A673 (cell line): ENCODE measurements at regions not wholly inside any gene's neighbourhood (a gene's known extent, or its start where the extent isn't known, plus 50 kb on each side); places are given as distances from the start of the nearest gene placed in this dataset.
"Not testable (repeated sequence)": the region's sequence is repeated elsewhere in the genome, so short reads cannot be mapped to it uniquely, and the experiment has no call there.

Experiments
- BruUV-seq: library from RNA; stranded (reverse); fragments of 400-500 nt; replicated peaks from 2 replicates; lab custom pipeline; 2021; lab: Mats Ljungman, UMichigan
- CTCF ChIA-PET: fragments of 300-600 bp; sonication (Branson Sonifier 250); formaldehyde crosslinking; loops from one replicate; lab custom pipeline; 2022; ENCODE audit warnings: antibody characterized with exemption; lab: Charles Lee
- POLR2A ChIA-PET: fragments of 300-600 bp; sonication (Branson Sonifier 250); formaldehyde crosslinking; loops from one replicate; lab custom pipeline; 2022; ENCODE audit warnings: antibody characterized with exemption; ENCODE audit not compliant: low non-redundant PET; lab: Charles Lee
- DNase-seq: peaks from one replicate; pipeline ENCODE4 v3.0.0-alpha.2; 2015; ENCODE audit warnings: low spot score
- H3K27ac ChIP-seq: fragments of 200-600 bp; sonication (generic); 2 replicates; pipeline ENCODE4 v1.5.1; 2016; ENCODE audit warnings: mixed run types, low read depth, mild to moderate bottlenecking, mixed read lengths, antibody characterized with exemption, low read length; ENCODE audit not compliant: poor library complexity, severe bottlenecking
- H3K27me3 ChIP-seq: fragments of 200-600 bp; sonication (generic); replicated peaks from 2 replicates; pipeline ENCODE4 v1.6.1; 2017; ENCODE audit warnings: mixed run types, low read depth, mild to moderate bottlenecking, mixed read lengths, antibody characterized with exemption, low read length; ENCODE audit not compliant: insufficient read depth, poor library complexity
- H3K36me3 ChIP-seq: fragments of 200-600 bp; sonication (generic); 2 replicates; pipeline ENCODE4 v1.6.1; 2016; ENCODE audit warnings: mixed run types, mild to moderate bottlenecking, mixed read lengths, antibody characterized with exemption, low read length; ENCODE audit not compliant: insufficient read depth, poor library complexity, severe bottlenecking
- H3K4me1 ChIP-seq: fragments of 200-600 bp; sonication (generic); 2 replicates; pipeline ENCODE4 v1.6.1; 2017; ENCODE audit warnings: mixed run types, mild to moderate bottlenecking, mixed read lengths, antibody characterized with exemption, low read length; ENCODE audit not compliant: insufficient read depth, poor library complexity, severe bottlenecking
- H3K4me3 ChIP-seq: fragments of 200-600 bp; sonication (generic); 2 replicates; pipeline ENCODE4 v1.5.1; 2016; ENCODE audit warnings: low read depth, mixed run types, mild to moderate bottlenecking, mixed read lengths, low read length; ENCODE audit not compliant: poor library complexity, severe bottlenecking
- H3K9me3 ChIP-seq: fragments of 200-600 bp; sonication (generic); 2 replicates; pipeline ENCODE4 v1.6.1; 2016; ENCODE audit warnings: mixed run types, low read depth, mild to moderate bottlenecking, mixed read lengths, antibody characterized with exemption, low read length; ENCODE audit not compliant: poor library complexity, severe bottlenecking
- intact Hi-C: fragments of 100-400 bp; cut with micrococcal nuclease; formaldehyde crosslinking; loops from one replicate; pipeline ENCODE4 v1.10.0; 2022; ENCODE audit not compliant: unreplicated experiment

GRCh38 chr2:111299635-111300034 is 178.9 kb downstream of the BCL2L11 start:
- BruUV-seq, H3K9me3 ChIP-seq, intact Hi-C loops, DNase-seq, H3K27ac ChIP-seq, POLR2A ChIA-PET, H3K4me3 ChIP-seq, H3K36me3 ChIP-seq, H3K4me1 ChIP-seq, CTCF ChIA-PET, H3K27me3 ChIP-seq: not testable (repeated sequence)

- H3K27ac ChIP-seq, intact Hi-C loops, H3K9me3 ChIP-seq, POLR2A ChIA-PET, DNase-seq, H3K36me3 ChIP-seq, BruUV-seq, H3K4me1 ChIP-seq, CTCF ChIA-PET, H3K27me3 ChIP-seq, H3K4me3 ChIP-seq: not testable (repeated sequence)
These were observed 181.0 kb downstream of the BCL2L11 start for GRCh38 chr2:111301677-111302076.

GRCh38 chr2:111302397-111303218 is 181.9 kb downstream of the BCL2L11 start:
- H3K27me3 ChIP-seq, H3K4me3 ChIP-seq, CTCF ChIA-PET, H3K9me3 ChIP-seq, BruUV-seq, H3K36me3 ChIP-seq, DNase-seq, intact Hi-C loops, POLR2A ChIA-PET, H3K27ac ChIP-seq, H3K4me1 ChIP-seq: not testable (repeated sequence)

DNA sequence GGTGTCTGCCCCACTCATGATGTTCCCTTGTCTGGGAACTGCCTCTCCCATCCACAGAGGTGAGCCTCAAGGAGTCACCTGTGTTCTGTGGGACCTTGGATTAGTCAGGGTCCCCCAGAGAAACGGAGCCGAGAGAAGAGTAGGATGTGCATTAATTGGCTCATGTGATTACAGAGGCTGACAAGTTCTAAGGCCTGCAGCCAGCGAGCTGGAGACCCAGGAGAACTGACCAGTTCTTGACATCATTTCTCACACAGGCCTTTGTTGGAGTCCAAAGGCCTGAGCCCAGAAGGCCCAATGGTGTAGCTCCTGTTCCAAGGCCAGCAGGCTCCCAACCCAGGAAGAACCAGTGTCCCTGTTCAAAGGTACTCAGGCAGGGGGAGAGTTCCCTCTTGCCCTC is 186.6 kb downstream of the BCL2L11 start:
- not testable (repeated sequence) for BruUV-seq, H3K36me3 ChIP-seq

DNA sequence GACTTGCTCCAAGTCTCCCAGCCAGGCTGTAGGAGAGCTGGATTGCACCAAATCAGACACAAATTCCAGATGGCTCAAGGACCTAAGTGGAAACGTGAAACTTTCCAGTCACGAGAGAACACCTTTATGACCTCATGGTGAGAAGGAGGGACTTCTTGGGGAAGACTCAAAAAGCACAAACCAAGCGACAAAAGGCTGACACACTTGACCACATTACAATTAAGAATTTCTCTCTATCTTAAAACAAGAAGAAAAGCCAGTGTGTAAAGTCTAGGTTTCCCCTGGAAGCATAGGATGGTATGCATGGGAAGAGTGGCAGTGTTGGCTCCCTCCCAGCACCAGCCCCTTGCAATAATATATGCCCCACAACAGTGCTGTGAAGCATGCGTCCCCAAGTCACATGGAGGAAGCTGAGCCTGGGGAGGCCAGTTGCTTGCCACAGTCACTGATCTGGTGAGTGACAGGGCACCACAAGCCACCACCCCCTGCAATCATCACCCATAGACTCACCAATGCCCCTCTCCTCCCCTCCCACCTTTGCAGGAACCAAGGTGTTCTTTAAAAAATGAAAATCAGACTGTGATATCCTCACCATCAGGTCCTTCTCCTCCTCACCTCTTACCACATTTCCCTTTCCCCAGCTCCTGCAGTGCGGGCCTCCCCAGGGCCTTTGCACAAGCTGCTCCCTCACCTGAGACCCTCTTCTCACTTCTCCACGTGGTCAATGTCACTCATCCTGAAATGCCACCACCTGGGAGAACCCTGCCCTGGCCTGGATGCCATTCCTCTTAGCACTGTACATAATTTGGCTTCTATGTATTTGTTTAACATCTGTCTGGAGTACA is 188.7 kb downstream of the BCL2L11 start:
- H3K27me3 ChIP-seq, intact Hi-C loops, POLR2A ChIA-PET, H3K36me3 ChIP-seq, DNase-seq, H3K9me3 ChIP-seq, H3K27ac ChIP-seq, H3K4me3 ChIP-seq, H3K4me1 ChIP-seq, BruUV-seq, CTCF ChIA-PET: not testable (repeated sequence)

More for the DNA sequence above, 186.6 kb downstream of the BCL2L11 start:
- POLR2A ChIA-PET, H3K27ac ChIP-seq, DNase-seq, intact Hi-C loops, H3K4me1 ChIP-seq, H3K27me3 ChIP-seq, H3K9me3 ChIP-seq, CTCF ChIA-PET, H3K4me3 ChIP-seq: not testable (repeated sequence)

DNA sequence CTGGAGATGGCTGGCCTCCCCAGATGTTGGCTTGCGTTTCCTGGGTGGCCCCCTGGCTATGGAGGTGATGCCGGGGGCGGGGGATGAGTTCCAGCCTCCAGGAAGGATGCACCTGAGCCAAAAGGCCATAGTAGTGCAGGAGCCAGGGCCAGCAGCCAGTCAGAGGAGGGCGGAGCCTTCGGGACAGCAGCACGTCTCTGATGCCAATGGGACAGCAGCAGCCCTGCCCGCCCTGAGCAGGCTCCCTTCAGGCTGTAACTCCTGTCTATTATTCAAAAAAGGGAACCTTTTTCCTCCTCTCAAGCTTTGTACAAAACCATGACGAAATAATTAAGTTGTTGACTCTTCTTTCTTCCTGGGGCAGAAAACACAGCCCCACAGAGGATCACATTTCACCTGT is 189.7 kb downstream of the BCL2L11 start:
- DNase-seq, H3K4me3 ChIP-seq, POLR2A ChIA-PET, H3K27me3 ChIP-seq, H3K4me1 ChIP-seq, H3K27ac ChIP-seq, H3K36me3 ChIP-seq, BruUV-seq, H3K9me3 ChIP-seq, CTCF ChIA-PET, intact Hi-C loops: not testable (repeated sequence)

DNA sequence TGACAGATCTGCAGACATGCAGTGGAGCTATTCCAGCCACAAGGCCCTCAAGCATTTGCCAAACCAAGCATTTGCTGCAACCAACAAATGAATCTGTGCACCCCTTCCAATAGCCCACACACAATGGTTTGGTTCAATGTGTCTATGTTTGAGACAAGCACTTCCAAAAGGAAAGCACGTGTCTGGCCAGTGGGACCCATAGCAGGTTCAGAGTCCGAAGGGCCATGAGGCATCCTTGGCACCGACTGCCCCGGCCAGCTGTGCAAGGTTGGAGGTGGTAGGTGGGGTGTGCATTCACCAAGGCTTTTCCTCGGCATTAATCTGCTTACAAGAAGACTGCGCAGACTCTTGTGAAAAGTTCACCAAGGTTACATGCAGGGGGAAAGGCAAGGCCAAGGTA is 190.9 kb downstream of the BCL2L11 start:
- H3K4me1 ChIP-seq, BruUV-seq, DNase-seq, CTCF ChIA-PET, POLR2A ChIA-PET, H3K9me3 ChIP-seq, H3K4me3 ChIP-seq, intact Hi-C loops, H3K36me3 ChIP-seq, H3K27ac ChIP-seq, H3K27me3 ChIP-seq: not testable (repeated sequence)
